PC-9 (cell line): ENCODE measurements at regions not wholly inside any gene's neighbourhood (a gene's known extent, or its start where the extent isn't known, plus 50 kb on each side); places are given as distances from the start of the nearest gene placed in this dataset.

Source experiments
- BruUV-seq: library from RNA; stranded (reverse); fragments of 400-500 nt; replicated peaks from 2 replicates; lab custom pipeline; 2021; lab: Mats Ljungman, UMichigan
- CTCF ChIA-PET: fragments of 300-600 bp; sonication (Branson Sonifier 250); formaldehyde crosslinking; loops from one replicate; lab custom pipeline; 2022; ENCODE audit warnings: antibody characterized with exemption; lab: Charles Lee
- POLR2A ChIA-PET: fragments of 300-600 bp; sonication (Branson Sonifier 250); formaldehyde crosslinking; loops from one replicate; lab custom pipeline; 2022; ENCODE audit warnings: antibody characterized with exemption; ENCODE audit not compliant: unreplicated experiment; lab: Charles Lee
- DNase-seq, 2 experiments: peaks; one replicate each; pipeline versions ENCODE4 v3.0.0 to v3.0.0-alpha.2; 2015 to 2022; ENCODE audit warnings: mixed read lengths in 1 of 2
- H2AFZ ChIP-seq: fragments of 200-600 bp; sonication (generic); 2 replicates; pipeline ENCODE4 v1.8.1; 2017; ENCODE audit warnings: antibody characterized with exemption
- H3F3A ChIP-seq: fragments of 200-600 bp; sonication (generic); 2 replicates; pipeline ENCODE4 v1.8.1; 2017; ENCODE audit warnings: antibody characterized with exemption, mild to moderate bottlenecking, low read depth; ENCODE audit not compliant: insufficient read depth
- H3K27ac ChIP-seq: fragments of 200-600 bp; sonication (generic); 2 replicates; pipeline ENCODE4 v1.6.1; 2016; ENCODE audit warnings: mixed run types
- H3K27me3 ChIP-seq: fragments of 200-600 bp; sonication (generic); 2 replicates; pipeline ENCODE4 v1.6.1; 2016; ENCODE audit warnings: low read depth, mixed run types; ENCODE audit not compliant: insufficient read depth
- H3K36me3 ChIP-seq: fragments of 200-600 bp; sonication (generic); 2 replicates; pipeline ENCODE4 v1.6.1; 2016; ENCODE audit warnings: low read depth, mixed run types
- H3K4me1 ChIP-seq: fragments of 200-600 bp; sonication (generic); replicated peaks from 2 replicates; pipeline ENCODE4 v1.6.1; 2016; ENCODE audit warnings: mixed run types; ENCODE audit not compliant: insufficient read depth
- H3K4me2 ChIP-seq: fragments of 200-600 bp; sonication (generic); 2 replicates; pipeline ENCODE4 v1.6.1; 2017; ENCODE audit warnings: mixed run types
- H3K4me3 ChIP-seq: fragments of 200-600 bp; sonication (generic); 2 replicates; pipeline ENCODE4 v1.6.1; 2016; ENCODE audit warnings: mixed run types
- H3K79me2 ChIP-seq: fragments of 200-600 bp; sonication (generic); 2 replicates; pipeline ENCODE4 v1.6.1; 2017; ENCODE audit warnings: low read depth, mixed run types
- H3K9me2 ChIP-seq: fragments of 200-600 bp; sonication (generic); 2 replicates; pipeline ENCODE4 v1.8.1; 2017; ENCODE audit warnings: mild to moderate bottlenecking; ENCODE audit not compliant: insufficient read depth
- H3K9me3 ChIP-seq: fragments of 200-600 bp; sonication (generic); 2 replicates; pipeline ENCODE4 v1.8.1; 2016; ENCODE audit warnings: low read depth; ENCODE audit not compliant: insufficient read depth
- H4K20me1 ChIP-seq: fragments of 200-600 bp; sonication (generic); 2 replicates; pipeline ENCODE4 v1.8.1; 2017; ENCODE audit not compliant: insufficient read depth
- CTCF ChIP-seq: fragments of 200-600 bp; sonication (generic); conservative IDR thresholded peaks from 2 replicates; pipeline ENCODE4 v1.6.1; 2017; ENCODE audit warnings: mixed run types, antibody characterized with exemption, mild to moderate bottlenecking, moderate library complexity
- EZH2 ChIP-seq: fragments of 200-600 bp; sonication (generic); IDR thresholded peaks from 2 replicates; pipeline ENCODE4 v1.8.0; 2017; ENCODE audit warnings: antibody characterized with exemption, low read depth
- intact Hi-C: fragments of 100-400 bp; cut with micrococcal nuclease; formaldehyde crosslinking; loops from one replicate; pipeline ENCODE4 v1.10.0; 2022; ENCODE audit not compliant: unreplicated experiment

GRCh38 chr20:29741894-29742698 lies 1515.4 kb upstream of the DEFB115 start:
- Histone ChIP-seq H3K4me2 (no peak overlapping the region), H3F3A (no peaks in the 10 kb centered on the region), H2AFZ (no peak overlapping the region), H3K27me3 (no peaks in the 10 kb centered on the region), H3K9me2 (no peaks in the 10 kb centered on the region), H3K79me2 (no peaks in the 10 kb centered on the region), H3K36me3 (no peaks in the 10 kb centered on the region), H3K4me3 (no peak overlapping the region), H4K20me1 (no peaks in the 10 kb centered on the region), H3K27ac (no peak overlapping the region), H3K9me3 (no peaks in the 10 kb centered on the region), H3K4me1 (no peaks in the 10 kb centered on the region)
- CTCF ChIA-PET, result no interaction called here
- intact Hi-C loops, result no loop called here
- TF ChIP-seq CTCF (no peak), EZH2 (no peak)
- POLR2A ChIA-PET, result no interaction called here
- no TSS peak for BruUV-seq
- DNase-seq, result no peak

- ChIA-PET POLR2A (no interaction called here), CTCF (no interaction called here)
- BruUV-seq, result no TSS peak
Observed at GRCh38 chr20:29742699-29743100, 1514.8 kb upstream of the DEFB115 start.

GRCh38 chr20:29743101-29743931 lies 1514.1 kb upstream of the DEFB115 start:
- no peak for DNase-seq
- H3K36me3 ChIP-seq, result no peaks in the 10 kb centered on the region
- no peaks in the 10 kb centered on the region for H3K9me3 ChIP-seq
- no peaks in the 10 kb centered on the region for H3K9me2 ChIP-seq
- H3K27ac ChIP-seq, result no peak overlapping the region
- H3K79me2 ChIP-seq, result no peaks in the 10 kb centered on the region
- no peak overlapping the region for H2AFZ ChIP-seq
- intact Hi-C loops, result no loop called here
- no peaks in the 10 kb centered on the region for H3F3A ChIP-seq
- H4K20me1 ChIP-seq, result no peaks in the 10 kb centered on the region
- H3K4me1 ChIP-seq, result no peaks in the 10 kb centered on the region
- TF ChIP-seq CTCF (no peak), EZH2 (no peak)
- ChIA-PET POLR2A (no interaction called here), CTCF (no interaction called here)
- no TSS peak for BruUV-seq
- no peak overlapping the region for H3K4me2 ChIP-seq
- no peak overlapping the region for H3K4me3 ChIP-seq
- no peaks in the 10 kb centered on the region for H3K27me3 ChIP-seq

More at GRCh38 chr20:29742699-29743100, 1514.8 kb upstream of the DEFB115 start:
- Histone ChIP-seq H3K4me1 (no peaks in the 10 kb centered on the region), H3K9me2 (no peaks in the 10 kb centered on the region), H3K4me3 (no peak overlapping the region), H4K20me1 (no peaks in the 10 kb centered on the region), H3K27me3 (no peaks in the 10 kb centered on the region), H3K36me3 (no peaks in the 10 kb centered on the region), H2AFZ (no peak overlapping the region), H3K9me3 (no peaks in the 10 kb centered on the region), H3F3A (no peaks in the 10 kb centered on the region), H3K27ac (no peak overlapping the region), H3K4me2 (no peak overlapping the region), H3K79me2 (no peaks in the 10 kb centered on the region)
- no peak for DNase-seq
- TF ChIP-seq EZH2 (no peak), CTCF (no peak)
- intact Hi-C loops, result no loop called here
